ENCODE measurements at regions not wholly inside any gene's neighbourhood (a gene's known extent, or its start where the extent isn't known, plus 50 kb on each side); places are given as distances from the start of the nearest gene placed in this dataset.
A peak's percentile ranks its signal among the peaks of the same experiment; 100 is the strongest.

DNA sequence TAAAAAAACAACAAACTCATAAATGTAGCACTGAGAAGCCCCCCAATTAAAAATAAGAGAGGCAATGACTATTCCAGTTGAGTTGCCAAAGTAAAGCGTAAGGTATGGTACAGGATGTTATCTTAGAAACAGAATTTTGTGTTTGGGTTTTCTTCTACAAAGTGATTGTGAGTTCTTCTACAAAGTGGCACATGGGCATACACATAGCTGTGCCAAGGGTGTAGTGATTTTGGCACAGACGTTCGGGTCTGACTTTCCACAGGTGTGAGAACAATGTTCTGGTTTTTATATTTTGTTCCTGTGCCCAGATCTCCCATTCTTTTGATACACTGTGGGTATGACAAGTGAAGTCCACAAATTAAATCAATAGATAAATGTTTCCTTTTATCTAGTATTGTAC, 190.1 kb upstream of the CSNK1A1L start:
- Histone ChIP-seq H3K9me3 (ENCODE audit: low read depth) (no peaks in the 10 kb centered on the region), H3K27ac (no peak overlapping the region), H3K4me1 (ENCODE audit: low read depth) (no peaks in the 10 kb centered on the region), H3K4me3 (no peak overlapping the region), H3K36me3 (no peaks in the 10 kb centered on the region), H3K27me3 (no peaks in the 10 kb centered on the region)
- DNase-seq (ENCODE audit: low read depth in 1 of 2, low spot score in 1 of 2), result no peak
- TF ChIP-seq, protein P1, sequence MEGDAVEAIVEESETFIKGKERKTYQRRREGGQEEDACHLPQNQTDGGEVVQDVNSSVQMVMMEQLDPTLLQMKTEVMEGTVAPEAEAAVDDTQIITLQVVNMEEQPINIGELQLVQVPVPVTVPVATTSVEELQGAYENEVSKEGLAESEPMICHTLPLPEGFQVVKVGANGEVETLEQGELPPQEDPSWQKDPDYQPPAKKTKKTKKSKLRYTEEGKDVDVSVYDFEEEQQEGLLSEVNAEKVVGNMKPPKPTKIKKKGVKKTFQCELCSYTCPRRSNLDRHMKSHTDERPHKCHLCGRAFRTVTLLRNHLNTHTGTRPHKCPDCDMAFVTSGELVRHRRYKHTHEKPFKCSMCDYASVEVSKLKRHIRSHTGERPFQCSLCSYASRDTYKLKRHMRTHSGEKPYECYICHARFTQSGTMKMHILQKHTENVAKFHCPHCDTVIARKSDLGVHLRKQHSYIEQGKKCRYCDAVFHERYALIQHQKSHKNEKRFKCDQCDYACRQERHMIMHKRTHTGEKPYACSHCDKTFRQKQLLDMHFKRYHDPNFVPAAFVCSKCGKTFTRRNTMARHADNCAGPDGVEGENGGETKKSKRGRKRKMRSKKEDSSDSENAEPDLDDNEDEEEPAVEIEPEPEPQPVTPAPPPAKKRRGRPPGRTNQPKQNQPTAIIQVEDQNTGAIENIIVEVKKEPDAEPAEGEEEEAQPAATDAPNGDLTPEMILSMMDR (IDR thresholded peaks at IDR 0.05; ENCODE audit: low read depth, low read length), result no peak

DNA sequence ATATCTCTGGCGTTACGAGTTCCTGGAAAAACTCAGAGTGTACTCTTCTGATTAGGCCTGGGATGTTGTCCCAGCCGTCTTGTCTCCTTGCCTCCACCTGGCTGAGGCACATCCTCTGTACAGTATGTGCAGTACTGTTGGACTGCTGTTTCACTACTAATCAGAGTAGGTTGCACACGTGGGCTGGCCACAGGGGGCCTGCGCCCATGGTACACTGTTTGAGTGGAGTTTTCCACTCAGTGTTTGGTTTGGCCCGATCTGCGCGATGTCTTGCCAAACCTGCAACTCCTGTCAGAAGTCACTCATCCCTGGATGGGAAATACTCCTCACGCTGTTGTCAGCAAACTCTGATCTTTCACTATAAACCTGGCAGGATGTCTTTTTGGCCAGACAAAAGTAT, 189.6 kb upstream of the CSNK1A1L start:
- TF ChIP-seq, protein P1 (IDR thresholded peaks at IDR 0.05; ENCODE audit: low read depth, low read length), result no peak
- Histone ChIP-seq H3K4me3 (no peak overlapping the region), H3K27ac (no peak overlapping the region), H3K27me3 (no peaks in the 10 kb centered on the region), H3K9me3 (ENCODE audit: low read depth) (no peaks in the 10 kb centered on the region), H3K36me3 (no peaks in the 10 kb centered on the region), H3K4me1 (ENCODE audit: low read depth) (no peaks in the 10 kb centered on the region)
- DNase-seq (ENCODE audit: low read depth in 1 of 2, low spot score in 1 of 2), result peak in 1 of 2 donors; percentile 54

DNA sequence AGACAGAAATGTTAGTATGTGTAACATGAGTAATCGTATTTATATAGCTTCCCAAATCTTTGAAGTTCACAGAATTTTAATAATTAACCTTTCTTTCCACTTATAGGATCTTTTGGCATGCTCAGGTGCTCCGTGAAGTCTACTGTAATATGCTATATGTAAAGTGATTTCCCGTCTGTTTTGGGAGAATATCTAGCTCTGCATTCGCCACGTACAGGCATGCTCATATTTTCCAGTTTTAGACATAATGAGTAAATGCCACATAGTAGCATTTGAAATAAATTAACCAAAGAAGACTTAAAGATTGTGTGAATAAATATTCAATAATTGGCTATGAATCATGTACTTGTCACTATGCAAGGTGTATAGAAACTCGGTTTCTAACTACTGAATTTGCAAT, 189.0 kb upstream of the CSNK1A1L start:
- no peaks in the 10 kb centered on the region for H3K4me1 ChIP-seq (ENCODE audit: low read depth)
- no peak for DNase-seq (ENCODE audit: low read depth in 1 of 2, low spot score in 1 of 2)
- TF ChIP-seq, protein P1 (IDR thresholded peaks at IDR 0.05; ENCODE audit: low read depth, low read length), result no peak
- H3K4me3 ChIP-seq, result no peak overlapping the region
- H3K9me3 ChIP-seq (ENCODE audit: low read depth), result no peaks in the 10 kb centered on the region
- no peak overlapping the region for H3K27ac ChIP-seq
- no peaks in the 10 kb centered on the region for H3K36me3 ChIP-seq
- no peaks in the 10 kb centered on the region for H3K27me3 ChIP-seq

DNA sequence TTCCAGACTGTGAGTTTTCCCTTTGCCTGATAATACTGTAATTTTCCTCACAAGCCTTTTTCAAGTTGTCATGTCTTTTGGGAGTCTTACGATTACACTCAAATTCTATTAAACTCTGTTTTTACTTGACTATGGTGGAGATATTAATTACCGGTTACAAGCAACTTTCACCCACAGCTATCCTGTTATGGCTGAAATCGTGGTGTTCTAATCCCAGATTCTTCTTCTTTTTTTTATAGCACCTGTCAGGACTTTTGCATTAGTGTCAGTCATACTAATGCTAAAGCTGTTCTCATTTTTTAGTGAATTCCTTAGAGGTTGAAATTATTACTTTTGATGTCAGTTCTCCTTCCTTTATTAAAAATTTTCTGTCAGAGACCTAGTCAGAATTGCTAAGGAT, 187.8 kb upstream of the CSNK1A1L start:
- H3K36me3 ChIP-seq, result no peaks in the 10 kb centered on the region
- TF ChIP-seq, protein P1 (IDR thresholded peaks at IDR 0.05; ENCODE audit: low read depth, low read length), result no peak
- no peaks in the 10 kb centered on the region for H3K9me3 ChIP-seq (ENCODE audit: low read depth)
- H3K4me1 ChIP-seq (ENCODE audit: low read depth), result no peaks in the 10 kb centered on the region
- H3K27ac ChIP-seq, result no peak overlapping the region
- no peaks in the 10 kb centered on the region for H3K27me3 ChIP-seq
- H3K4me3 ChIP-seq, result no peak overlapping the region
- DNase-seq (ENCODE audit: low read depth in 1 of 2, low spot score in 1 of 2), result no peak

DNA sequence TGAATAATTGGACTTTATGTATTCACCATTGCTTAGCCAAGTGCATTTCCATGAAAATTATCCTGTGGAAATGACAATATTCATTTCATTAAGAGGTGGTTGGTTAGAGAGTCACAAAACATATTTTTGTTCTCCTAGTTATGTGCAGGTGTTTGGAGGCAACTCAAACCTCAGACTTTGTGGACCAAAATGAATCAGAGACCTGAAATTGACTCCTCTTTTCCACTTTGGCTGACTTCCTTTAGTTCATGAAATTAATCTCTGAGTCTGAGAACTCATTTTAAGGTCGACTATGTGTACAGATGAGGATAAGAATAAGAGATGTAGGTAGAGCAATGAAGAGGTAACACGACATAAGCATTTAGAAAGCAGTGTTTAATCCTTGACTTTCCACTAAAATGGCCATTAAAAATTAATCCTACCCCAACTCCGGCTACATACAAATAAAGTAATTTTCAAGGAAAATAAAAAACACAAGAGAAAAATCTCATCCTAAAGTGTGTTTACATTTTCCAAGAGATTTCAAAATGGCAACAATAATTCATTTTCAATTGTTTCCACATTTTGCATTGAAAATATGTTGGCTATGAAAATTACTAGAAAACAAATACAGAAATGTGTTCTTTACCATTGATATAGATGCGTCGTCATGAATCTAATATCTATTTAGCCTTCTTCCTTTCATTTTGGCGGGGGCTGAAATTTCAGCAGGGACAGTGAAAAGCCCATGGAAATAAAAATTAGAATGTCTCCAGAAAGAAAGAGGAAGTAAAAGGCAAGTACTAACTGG, 185.4 kb upstream of the CSNK1A1L start:
- Histone ChIP-seq H3K36me3 (no peaks in the 10 kb centered on the region), H3K4me1 (ENCODE audit: low read depth) (no peaks in the 10 kb centered on the region), H3K4me3 (no peak overlapping the region), H3K9me3 (ENCODE audit: low read depth) (no peaks in the 10 kb centered on the region), H3K27me3 (no peaks in the 10 kb centered on the region), H3K27ac (no peak overlapping the region)
- DNase-seq (ENCODE audit: low read depth in 1 of 2, low spot score in 1 of 2), result no peak
- TF ChIP-seq, protein P1 (IDR thresholded peaks at IDR 0.05; ENCODE audit: low read depth, low read length), result no peak
